ENCODE measurements at regions not wholly inside any gene's neighbourhood (a gene's known extent, or its start where the extent isn't known, plus 50 kb on each side); places are given as distances from the start of the nearest gene placed in this dataset.

GRCh38 chr5:85488295-85488694 lies 1103.6 kb upstream of the EDIL3 start:
- TF ChIP-seq CTCF (IDR thresholded peaks at IDR 0.05; ENCODE audit: low read depth, low read length), result no peak
- no peak for TF ChIP-seq MAX (IDR thresholded peaks at IDR 0.05; ENCODE audit: low read depth, low read length)
- no peak for TF ChIP-seq POLR2A (IDR thresholded peaks at IDR 0.05; ENCODE audit: extremely low read depth, insufficient read length)
- no peak for TF ChIP-seq MYC (IDR thresholded peaks at IDR 0.05; ENCODE audit: low read depth, low read length)

Data from NB4 (cell line).